Vagina (tissue), 2 donors: ENCODE measurements at regions not wholly inside any gene's neighbourhood (a gene's known extent, or its start where the extent isn't known, plus 50 kb on each side); places are given as distances from the start of the nearest gene placed in this dataset.

Experiments used
- CTCF ChIP-seq, 3 experiments: fragments of 450-650 bp in 2 of 3; fragments of 200-600 bp in 1 of 3; sonication (generic) in 1 of 3; IDR thresholded peaks; one replicate each; pipeline ENCODE4 v1.5.1; 2017 to 2019; ENCODE audit warnings: antibody characterized with exemption in 3 of 3, mild to moderate bottlenecking in 2 of 3, moderate library complexity in 2 of 3
- POLR2A ChIP-seq, 2 donors: fragments of 450-650 bp; IDR thresholded peaks; one replicate each; pipeline ENCODE4 v1.6.1; 2017; ENCODE audit warnings: antibody characterized with exemption in 2 of 2, mild to moderate bottlenecking in 2 of 2, moderate library complexity in 2 of 2
- POLR2AphosphoS5 ChIP-seq, 2 donors: sonication (generic); formaldehyde crosslinking; IDR thresholded peaks; one replicate each; pipeline ENCODE4 v1.9.0; 2017; ENCODE audit warnings: antibody characterized with exemption in 2 of 2, mild to moderate bottlenecking in 2 of 2, low read depth in 1 of 2; ENCODE audit not compliant: insufficient read depth in 1 of 2

- no peak for TF ChIP-seq CTCF (IDR thresholded peaks at IDR 0.05)
- no peak for TF ChIP-seq POLR2A (IDR thresholded peaks at IDR 0.05)
- no peak for TF ChIP-seq POLR2AphosphoS5 (IDR thresholded peaks at IDR 0.05; ENCODE audit: insufficient read depth in 1 of 2, low read depth in 1 of 2)
Measured at GRCh38 chr2:105561401-105561800, 162.6 kb upstream of the FHL2 start.
